Spleen (tissue), 11 donors: ENCODE measurements at regions not wholly inside any gene's neighbourhood (a gene's known extent, or its start where the extent isn't known, plus 50 kb on each side); places are given as distances from the start of the nearest gene placed in this dataset.

Source experiments
- DNase-seq: peaks from one replicate; pipeline ENCODE4 v3.0.0-alpha.2; 2020
- H3K27ac ChIP-seq, 8 donors: fragments of 200-600 bp; sonication (generic) in 7 of 8; 1 replicate in 4 of 8; 2 replicates in 4 of 8; pipeline versions ENCODE4 v1.5.0 to v1.8.0; 2016 to 2021; ENCODE audit warnings: inconsistent platforms in 4 of 8, mild to moderate bottlenecking in 4 of 8, moderate library complexity in 1 of 8
- H3K27me3 ChIP-seq, 7 donors: fragments of 200-600 bp; sonication (generic) in 6 of 7; replicated peaks in 1 of 7; 1 replicate in 4 of 7; 2 replicates in 3 of 7; pipeline versions ENCODE4 v1.5.0 to v1.8.0; 2016 to 2021; ENCODE audit warnings: inconsistent platforms in 3 of 7, mild to moderate bottlenecking in 1 of 7
- H3K36me3 ChIP-seq, 6 donors: fragments of 200-600 bp; sonication (generic) in 5 of 6; 1 replicate in 4 of 6; 2 replicates in 2 of 6; pipeline versions ENCODE4 v1.5.0 to v1.8.0; 2016 to 2021; ENCODE audit warnings: inconsistent platforms in 2 of 6
- H3K4me1 ChIP-seq, 6 donors: fragments of 200-600 bp; sonication (generic) in 5 of 6; 1 replicate in 3 of 6; 2 replicates in 3 of 6; pipeline versions ENCODE4 v1.5.0 to v1.8.0; 2016 to 2021; ENCODE audit warnings: inconsistent platforms in 3 of 6
- H3K4me3 ChIP-seq, 8 donors: fragments of 200-600 bp; sonication (generic) in 7 of 8; 1 replicate in 4 of 8; 2 replicates in 4 of 8; pipeline versions ENCODE4 v1.5.0 to v1.8.0; 2016 to 2021; ENCODE audit warnings: inconsistent platforms in 4 of 8, mild to moderate bottlenecking in 4 of 8, moderate library complexity in 2 of 8
- H3K9me3 ChIP-seq, 8 donors: fragments of 200-600 bp; sonication (generic) in 7 of 8; 1 replicate in 4 of 8; 2 replicates in 4 of 8; pipeline versions ENCODE4 v1.5.0 to v1.8.0; 2016 to 2021; ENCODE audit warnings: inconsistent platforms in 4 of 8
- CTCF ChIP-seq, 11 experiments: fragments of 200-600 bp in 7 of 11; fragments of 450-650 bp in 4 of 11; sonication (generic) in 4 of 11; IDR thresholded peaks in 8 of 11; conservative IDR thresholded peaks in 3 of 11; 1 replicate in 7 of 11; 2 replicates in 4 of 11; pipeline versions ENCODE4 v1.4.0 to v1.8.0; 2016 to 2021; ENCODE audit warnings: antibody characterized with exemption in 11 of 11, inconsistent platforms in 4 of 11, mild to moderate bottlenecking in 1 of 11
- POLR2A ChIP-seq, 3 donors: fragments of 450-650 bp; IDR thresholded peaks; one replicate each; pipeline ENCODE4 v1.5.1; 2017; ENCODE audit warnings: antibody characterized with exemption in 3 of 3, mild to moderate bottlenecking in 1 of 3
- POLR2AphosphoS5 ChIP-seq, 3 donors: sonication (generic); formaldehyde crosslinking; IDR thresholded peaks; one replicate each; pipeline ENCODE4 v1.5.1; 2017; ENCODE audit warnings: antibody characterized with exemption in 3 of 3
- whole genome bisulfite sequencing, 5 donors: extraction: QIAGEN DNeasy Blood & Tissue Kit in 3 of 5; methylation state at CpG; one replicate each; pipeline versions ENCODE4 v1.1.5 to v1.1.7; 2013 to 2018; 5-methylcytosine and 5-hydroxymethylcytosine counted together
- intact Hi-C: fragments of 100-400 bp; cut with DNase I; formaldehyde crosslinking; loops from one replicate; pipeline ENCODE4 v1.15.0; 2023; ENCODE audit warnings: low total_unique reads
- donor health status: healthy with polysubstance abuse.
- donor health status: DM: no; HTN: no; CAD: no; lungs with moderate emphysema.
- donor health status: DM: no; HTN: no; CAD: no.
- donor health status: Bipolar disorder and iron deficiency.
- donor health status: healthy.
- donor health status: DM: no; HTN: no; CAD: no.
- donor health status: DM: yes; HTN: yes; CAD: no.

DNA sequence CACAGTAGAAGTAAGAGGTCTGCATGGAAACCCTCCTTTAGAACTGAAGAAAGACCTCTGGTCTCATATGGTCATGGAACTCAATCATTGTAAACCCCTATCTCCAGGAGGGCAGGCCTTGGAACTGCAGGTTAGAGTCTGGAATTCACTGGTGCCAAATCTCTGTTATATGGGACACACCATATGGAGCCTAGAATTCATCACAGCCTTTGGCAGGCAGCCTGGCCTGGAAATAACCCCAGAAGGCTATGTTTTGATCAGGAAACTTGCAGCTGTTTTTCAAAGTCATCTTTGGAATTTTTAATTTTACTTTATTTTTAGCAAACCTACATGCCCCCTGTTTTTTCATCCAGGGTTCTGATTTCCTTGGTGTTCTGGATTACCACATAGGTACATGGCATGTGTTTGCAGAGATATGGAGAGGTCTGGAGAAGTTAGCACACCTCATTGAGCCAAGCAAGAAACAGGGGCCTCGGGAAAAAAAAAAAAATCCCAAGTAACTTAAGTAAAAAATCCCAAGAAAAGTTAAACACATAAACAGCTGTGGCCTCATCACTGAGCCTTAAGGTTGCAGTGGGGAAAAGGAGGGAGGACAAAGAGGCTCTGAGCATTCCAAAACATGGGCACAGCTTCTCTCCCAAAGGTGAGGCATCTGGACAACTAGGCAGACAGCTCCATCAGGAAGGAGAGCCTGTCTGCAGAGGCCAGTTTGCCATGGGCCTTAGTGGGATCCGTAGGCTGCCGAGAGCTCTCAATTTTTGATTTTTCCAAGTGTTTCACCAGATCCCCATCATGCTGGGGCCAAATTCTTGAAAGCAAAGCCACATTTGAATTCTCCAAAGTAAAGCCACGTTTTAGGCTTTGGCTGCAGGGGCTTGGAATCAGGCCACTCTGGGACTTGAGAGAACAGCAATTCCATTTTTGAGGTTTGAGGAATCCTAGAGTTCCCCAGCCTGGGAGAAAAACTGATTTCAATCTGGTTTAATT, 339.6 kb upstream of the TBX3 start:
- H3K27ac ChIP-seq, result no peak overlapping the region
- intact Hi-C loops, result no loop called here
- TF ChIP-seq CTCF (IDR thresholded peaks at IDR 0.05 in 8 of 11, conservative IDR thresholded peaks at IDR 0.05 in 3 of 11) (no peak), POLR2A (IDR thresholded peaks at IDR 0.05) (no peak), POLR2AphosphoS5 (IDR thresholded peaks at IDR 0.05) (no peak)
- H3K4me3 ChIP-seq, result no peak overlapping the region
- no peaks in the 10 kb centered on the region for H3K4me1 ChIP-seq
- no peaks in the 10 kb centered on the region for H3K36me3 ChIP-seq
- WGBS, 5 donors, result 55 to 78% (median 70%) methylated on average over 4 of the region's 4 CpGs
- no peak for DNase-seq
- no peaks in the 10 kb centered on the region for H3K27me3 ChIP-seq
- H3K9me3 ChIP-seq, result peaks cover 0 to 25% (median 13%) of the 10 kb centered on the region in 8 donors

DNA sequence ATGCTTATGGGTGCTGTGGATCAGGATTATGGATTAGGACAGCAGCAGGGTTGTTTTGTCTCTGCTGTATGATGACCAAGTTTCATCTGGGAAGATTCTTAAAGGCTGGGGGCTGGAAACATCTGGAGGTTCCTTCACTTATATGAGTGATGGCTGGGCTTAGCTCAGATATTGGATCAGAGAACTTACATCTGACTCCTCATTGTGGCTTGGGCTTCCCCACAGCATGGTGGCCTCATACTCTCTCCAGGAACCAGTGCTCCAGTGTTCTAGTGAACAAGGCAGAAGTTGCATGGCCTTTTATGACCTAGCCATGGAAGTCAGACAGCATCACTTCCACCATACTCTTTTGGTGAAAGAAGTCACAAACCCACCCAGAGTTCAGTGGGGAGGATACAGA, 336.1 kb upstream of the TBX3 start:
- no peak for DNase-seq
- Histone ChIP-seq H3K27ac (no peak overlapping the region), H3K36me3 (no peaks in the 10 kb centered on the region), H3K4me3 (no peak overlapping the region), H3K4me1 (no peaks in the 10 kb centered on the region), H3K9me3 (peaks cover 0 to 36% (median 18%) of the 10 kb centered on the region in 8 donors), H3K27me3 (no peaks in the 10 kb centered on the region)
- intact Hi-C loops, result no loop called here
- TF ChIP-seq POLR2AphosphoS5 (IDR thresholded peaks at IDR 0.05) (no peak), CTCF (IDR thresholded peaks at IDR 0.05 in 8 of 11, conservative IDR thresholded peaks at IDR 0.05 in 3 of 11) (no peak), POLR2A (IDR thresholded peaks at IDR 0.05) (no peak)

GRCh38 chr12:115017346-115017745, 333.4 kb upstream of the TBX3 start:
- DNase-seq, result no peak
- Histone ChIP-seq H3K27ac (no peak overlapping the region), H3K9me3 (peaks cover 0 to 31% (median 18%) of the 10 kb centered on the region in 8 donors), H3K36me3 (no peaks in the 10 kb centered on the region), H3K4me1 (peaks cover 0 to 4% (median 0%) of the 10 kb centered on the region in 6 donors), H3K27me3 (peaks cover 0 to 10% (median 0%) of the 10 kb centered on the region in 7 donors), H3K4me3 (no peak overlapping the region)
- intact Hi-C loops, result no loop called here
- no peak for TF ChIP-seq POLR2AphosphoS5 (IDR thresholded peaks at IDR 0.05)
- TF ChIP-seq CTCF (IDR thresholded peaks at IDR 0.05 in 8 of 11, conservative IDR thresholded peaks at IDR 0.05 in 3 of 11), result no peak
- no peak for TF ChIP-seq POLR2A (IDR thresholded peaks at IDR 0.05)
- 64 to 73% (median 64%) methylated on average over 2 of the region's 2 CpGs for WGBS, 5 donors

DNA sequence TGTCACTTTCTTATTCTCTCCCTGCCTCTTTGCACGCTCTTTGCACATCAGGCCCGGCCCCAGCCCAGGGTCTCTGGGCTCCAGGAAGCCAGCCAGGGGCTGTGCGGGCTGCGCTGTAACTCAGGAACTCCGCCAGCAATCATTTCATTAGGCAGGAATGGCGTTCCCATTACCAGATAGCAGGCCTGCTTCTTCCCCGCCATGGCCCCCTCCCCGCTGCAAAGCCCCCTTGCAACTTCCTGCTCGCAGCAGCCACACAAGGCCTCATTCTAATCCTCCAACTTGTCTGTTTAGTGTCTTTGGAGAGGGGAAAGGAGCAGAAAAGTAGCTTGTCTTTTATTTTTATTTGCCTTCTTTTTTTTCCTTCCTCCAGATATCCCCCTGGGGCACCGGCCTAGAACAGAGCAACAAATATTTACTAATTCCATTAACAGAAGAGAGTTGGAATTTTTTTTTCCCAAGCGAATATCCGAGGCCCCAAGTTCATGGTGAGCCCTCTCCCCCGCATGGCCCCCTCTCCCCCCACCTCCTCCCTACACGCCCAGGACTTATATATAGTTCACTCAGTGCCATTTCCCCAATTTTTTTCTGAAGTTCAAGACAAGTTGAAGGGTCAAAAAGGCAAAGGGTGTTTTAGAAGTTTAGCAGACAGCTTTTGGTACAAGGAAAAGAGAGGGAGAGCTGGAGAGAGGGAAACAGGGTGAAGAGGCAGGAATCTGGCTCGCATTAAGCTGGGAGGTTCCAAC, 329.4 kb upstream of the TBX3 start:
- H3K27me3 ChIP-seq, result peaks cover 0 to 10% (median 0%) of the 10 kb centered on the region in 7 donors
- peaks cover 0 to 4% (median 0%) of the 10 kb centered on the region in 6 donors for H3K4me1 ChIP-seq
- intact Hi-C loops, result no loop called here
- peaks cover 0 to 12% (median 2%) of the 10 kb centered on the region in 8 donors for H3K9me3 ChIP-seq
- TF ChIP-seq POLR2AphosphoS5 (IDR thresholded peaks at IDR 0.05), result no peak
- no peak for TF ChIP-seq CTCF (IDR thresholded peaks at IDR 0.05 in 8 of 11, conservative IDR thresholded peaks at IDR 0.05 in 3 of 11)
- TF ChIP-seq POLR2A (IDR thresholded peaks at IDR 0.05), result no peak
- H3K4me3 ChIP-seq, result no peak overlapping the region
- H3K36me3 ChIP-seq, result no peaks in the 10 kb centered on the region
- no peak for DNase-seq
- peak overlapping the region in 3 of 8 donors; percentile 12 to 21 (median 20) for H3K27ac ChIP-seq
- WGBS, 5 donors, result 42 to 48% (median 46%) methylated on average over 15 of the region's 15 CpGs
